Kidney capillary endothelial cell (primary cell): ENCODE measurements at regions not wholly inside any gene's neighbourhood (a gene's known extent, or its start where the extent isn't known, plus 50 kb on each side); places are given as distances from the start of the nearest gene placed in this dataset.
"Not testable (repeated sequence)": the region's sequence is repeated elsewhere in the genome, so short reads cannot be mapped to it uniquely, and the experiment has no call there.

Source experiments
- DNase-seq: peaks from one replicate; pipeline ENCODE4 v3.0.0-alpha.2; 2018; ENCODE audit warnings: low spot score

- peak; percentile 40 for DNase-seq
Observed at GRCh38 chr6:37580176-37580955, 80.7 kb upstream of the CCDC167 start.

DNA sequence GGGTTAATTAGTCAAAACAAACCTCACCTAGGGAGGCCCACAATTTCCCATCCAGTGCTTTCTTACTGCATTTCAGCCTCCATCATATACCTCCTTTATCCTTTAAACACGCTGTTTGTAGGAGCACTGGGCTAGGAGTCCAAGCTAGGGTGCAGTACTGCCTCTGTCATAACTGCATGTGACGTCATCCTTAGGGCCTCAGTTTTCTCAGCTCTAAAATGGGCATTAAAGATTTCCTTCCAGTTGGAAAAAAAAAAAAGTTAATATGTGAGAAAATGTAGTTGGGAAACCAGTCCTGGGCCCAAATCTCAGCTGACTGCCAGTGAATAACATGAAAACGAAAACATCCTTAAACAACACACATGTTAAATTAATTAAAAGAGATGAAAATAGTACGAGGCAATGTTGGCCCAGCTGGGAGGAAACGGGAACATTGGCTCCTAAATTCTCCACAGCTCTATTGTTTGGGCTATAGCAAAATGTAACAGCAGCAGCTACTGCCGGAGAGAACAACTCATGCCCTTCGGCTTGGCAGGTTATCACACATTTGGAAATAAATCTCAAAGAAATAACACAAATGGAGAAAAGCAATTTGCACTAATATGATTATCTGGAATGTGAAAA is 79.9 kb upstream of the CCDC167 start:
- no peak for DNase-seq

DNA sequence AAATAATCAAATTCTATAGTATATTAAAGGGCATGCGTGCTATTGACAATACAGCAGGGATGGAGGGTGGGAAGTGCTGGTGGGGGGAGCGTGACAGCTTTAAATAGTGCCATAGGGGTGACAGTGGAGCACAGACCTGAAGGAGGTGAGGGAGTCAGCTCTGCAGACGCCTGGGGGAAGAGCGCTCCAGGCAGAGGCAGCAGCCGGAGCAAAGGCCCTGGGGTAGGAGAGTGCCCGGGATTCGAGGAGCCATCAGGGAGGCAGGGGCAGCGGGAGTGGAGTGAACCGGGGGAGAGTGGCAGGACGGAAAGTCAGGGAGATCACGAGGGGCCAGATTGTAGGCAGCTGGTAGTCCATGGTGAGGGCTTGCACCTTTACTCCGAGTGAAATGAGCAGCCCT is 78.4 kb upstream of the CCDC167 start:
- no peak for DNase-seq

DNA sequence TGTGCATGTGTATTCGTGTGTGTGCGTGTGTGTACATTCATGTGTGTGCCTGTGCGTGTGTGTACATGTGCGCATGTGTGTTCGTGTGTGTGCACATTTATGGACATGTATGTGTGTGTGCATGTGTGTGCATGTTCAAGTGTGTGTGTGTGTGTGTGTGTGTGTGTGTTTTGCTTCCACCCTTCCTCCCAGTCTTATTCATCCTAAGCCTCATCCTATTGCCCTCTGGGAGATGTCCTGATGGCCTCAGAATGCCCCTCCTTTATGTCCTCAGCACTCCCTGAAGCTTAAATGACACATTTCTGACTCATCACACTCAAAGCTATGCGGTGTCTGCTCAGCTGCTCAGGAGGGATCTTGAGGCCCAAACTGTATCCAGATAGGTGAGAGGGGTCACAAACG is 76.6 kb upstream of the CCDC167 start:
- DNase-seq: peak; percentile 54

DNA sequence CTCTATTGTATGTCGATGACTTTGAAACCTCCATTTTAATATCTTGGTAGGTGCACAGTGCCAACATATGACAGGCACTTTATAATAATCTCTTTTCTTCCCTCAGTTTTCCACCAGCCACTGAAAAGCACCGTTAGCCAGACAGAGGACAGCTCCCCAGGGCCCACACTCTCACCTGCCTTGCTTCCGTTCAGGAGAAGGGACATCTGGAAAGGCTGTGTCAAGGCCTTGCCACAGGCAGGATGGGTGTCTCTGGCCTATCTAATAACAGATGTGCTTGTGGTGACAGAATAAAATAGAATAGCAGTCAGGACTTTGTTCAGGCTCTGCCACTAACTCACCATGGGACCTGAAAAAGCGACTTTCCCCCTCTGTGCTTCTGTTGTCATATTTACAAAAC is 75.5 kb upstream of the CCDC167 start:
- no peak for DNase-seq

DNA sequence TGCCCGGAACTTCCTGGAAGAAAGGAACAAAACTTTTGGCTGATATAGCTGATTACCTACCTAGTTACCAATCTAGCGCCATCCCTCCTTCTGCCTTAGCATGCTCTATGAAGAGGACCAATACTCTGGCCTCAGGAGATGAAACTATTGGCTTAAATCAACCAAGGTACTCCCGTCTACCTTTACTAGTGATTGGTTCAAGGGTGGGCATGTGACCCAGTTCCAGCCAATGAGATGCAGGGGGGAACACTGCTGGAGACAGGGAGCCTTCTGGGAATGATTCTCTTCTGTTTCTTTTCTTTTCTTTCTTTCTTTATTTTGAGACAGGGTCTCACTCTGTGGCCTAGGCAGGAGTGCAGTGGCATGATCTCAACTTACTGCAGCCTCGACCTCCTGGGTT is 72.6 kb upstream of the CCDC167 start:
- DNase-seq: no peak

DNA sequence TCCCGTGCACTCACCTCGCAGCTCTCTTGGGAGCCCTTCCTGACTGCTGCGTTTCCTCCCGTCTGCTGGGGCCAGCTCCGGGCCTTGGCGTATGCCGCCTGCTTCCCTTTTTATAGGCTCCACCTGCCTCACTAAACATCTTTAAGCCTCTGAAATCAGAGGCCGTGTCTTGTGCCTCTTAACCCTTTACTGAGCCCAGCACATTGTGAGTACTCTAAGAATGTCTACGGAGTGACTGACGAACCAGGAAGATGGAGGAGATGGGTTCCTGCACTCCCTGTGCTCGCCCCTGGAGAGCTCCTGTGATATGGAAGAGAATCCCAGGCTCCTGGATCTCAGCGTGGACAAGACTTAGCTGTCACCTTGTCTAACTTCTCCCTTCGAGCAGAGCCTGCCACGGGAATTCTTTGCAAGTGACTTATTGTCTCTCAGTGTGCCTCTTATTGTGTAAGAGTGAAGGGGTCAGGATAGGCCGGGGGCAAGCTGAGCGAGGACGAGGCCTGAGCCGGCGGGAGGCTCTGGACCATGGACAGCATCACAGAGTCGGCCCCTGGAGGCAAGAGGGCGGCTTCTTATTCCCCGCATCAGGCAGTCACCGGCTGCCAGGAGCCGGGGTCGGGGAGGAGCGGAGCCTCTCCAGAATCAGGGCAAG is 70.9 kb upstream of the CCDC167 start:
- DNase-seq: no peak

DNA sequence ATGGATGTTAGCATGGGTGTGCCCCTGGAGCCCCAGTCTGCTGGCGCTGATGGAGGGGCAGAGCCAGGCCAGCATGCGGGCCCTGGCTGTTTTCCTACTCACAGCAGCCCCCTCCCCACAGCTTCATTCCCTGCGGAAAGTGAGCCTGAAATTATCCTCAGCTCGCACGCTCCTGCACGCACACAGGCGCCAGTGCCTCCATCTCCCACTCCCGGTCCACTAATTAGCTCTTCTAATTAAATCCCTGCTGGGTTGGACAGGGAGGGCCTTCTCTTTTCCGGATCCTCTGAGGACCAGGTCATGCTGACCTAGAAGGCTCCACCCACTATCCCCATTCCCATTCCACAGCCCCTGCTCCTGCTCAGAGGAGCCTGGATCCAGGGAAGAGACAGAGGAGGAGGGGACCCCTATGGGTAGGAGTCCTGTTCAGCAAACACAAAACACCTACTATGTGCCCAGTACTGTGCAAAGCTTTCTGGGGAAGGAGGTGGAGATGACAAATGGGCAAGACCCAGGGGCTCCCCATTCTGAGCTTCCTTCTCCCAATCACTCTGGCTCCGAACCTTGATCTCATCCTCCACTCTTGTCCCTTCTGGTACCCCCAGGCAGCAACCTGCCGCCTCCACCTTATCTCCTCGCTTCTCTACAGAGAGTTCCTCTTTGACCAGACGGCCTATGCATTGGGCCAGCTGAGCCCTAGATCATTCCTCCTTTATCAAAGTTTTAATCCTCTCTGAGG is 70.2 kb upstream of the CCDC167 start:
- DNase-seq: no peak

GRCh38 chr6:37569317-37569716 is 69.6 kb upstream of the CCDC167 start:
- DNase-seq: no peak

GRCh38 chr6:37566950-37567349 is 67.3 kb upstream of the CCDC167 start:
- DNase-seq: no peak

DNA sequence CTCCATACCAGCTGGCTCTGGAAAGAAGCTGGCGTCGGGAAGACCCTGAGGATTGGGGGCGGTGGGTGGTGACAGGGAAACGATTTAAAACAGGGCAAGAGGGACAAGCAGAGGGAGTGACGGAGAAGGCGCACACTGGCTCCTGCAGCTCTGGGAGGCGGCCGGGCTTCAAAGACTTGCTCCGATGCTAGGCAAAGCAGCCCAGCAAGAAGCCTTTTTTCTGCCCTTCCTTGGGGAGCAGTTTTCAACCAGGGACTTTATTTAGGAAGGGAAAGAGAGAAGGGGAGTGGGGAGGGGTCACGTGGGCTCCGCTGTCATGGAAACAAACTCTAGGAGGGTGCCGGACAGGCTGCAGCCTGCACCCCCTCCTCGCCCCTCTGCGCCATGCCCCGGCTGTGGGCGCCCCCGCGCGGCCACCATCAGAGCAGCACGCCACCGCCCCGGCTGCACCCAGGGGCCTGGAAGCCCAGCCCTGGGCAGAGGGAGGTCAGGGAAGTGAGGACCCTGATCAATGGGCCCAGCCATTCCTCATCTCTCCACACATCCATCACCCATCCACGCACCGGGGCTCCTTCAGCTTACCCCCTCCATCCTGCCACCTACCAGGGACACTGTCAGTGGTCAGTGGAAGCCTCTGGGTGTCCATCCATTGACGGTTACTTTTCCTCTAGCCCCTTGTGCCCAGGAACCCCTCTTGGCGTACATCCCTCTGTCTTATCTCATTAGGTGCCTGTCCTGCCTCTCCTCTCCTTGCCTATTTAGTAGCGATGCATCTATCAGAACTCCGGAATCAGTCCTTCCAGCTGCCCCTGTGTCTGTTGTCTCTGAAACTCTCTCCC is 66.6 kb upstream of the CCDC167 start:
- DNase-seq: peak; percentile 32

DNA sequence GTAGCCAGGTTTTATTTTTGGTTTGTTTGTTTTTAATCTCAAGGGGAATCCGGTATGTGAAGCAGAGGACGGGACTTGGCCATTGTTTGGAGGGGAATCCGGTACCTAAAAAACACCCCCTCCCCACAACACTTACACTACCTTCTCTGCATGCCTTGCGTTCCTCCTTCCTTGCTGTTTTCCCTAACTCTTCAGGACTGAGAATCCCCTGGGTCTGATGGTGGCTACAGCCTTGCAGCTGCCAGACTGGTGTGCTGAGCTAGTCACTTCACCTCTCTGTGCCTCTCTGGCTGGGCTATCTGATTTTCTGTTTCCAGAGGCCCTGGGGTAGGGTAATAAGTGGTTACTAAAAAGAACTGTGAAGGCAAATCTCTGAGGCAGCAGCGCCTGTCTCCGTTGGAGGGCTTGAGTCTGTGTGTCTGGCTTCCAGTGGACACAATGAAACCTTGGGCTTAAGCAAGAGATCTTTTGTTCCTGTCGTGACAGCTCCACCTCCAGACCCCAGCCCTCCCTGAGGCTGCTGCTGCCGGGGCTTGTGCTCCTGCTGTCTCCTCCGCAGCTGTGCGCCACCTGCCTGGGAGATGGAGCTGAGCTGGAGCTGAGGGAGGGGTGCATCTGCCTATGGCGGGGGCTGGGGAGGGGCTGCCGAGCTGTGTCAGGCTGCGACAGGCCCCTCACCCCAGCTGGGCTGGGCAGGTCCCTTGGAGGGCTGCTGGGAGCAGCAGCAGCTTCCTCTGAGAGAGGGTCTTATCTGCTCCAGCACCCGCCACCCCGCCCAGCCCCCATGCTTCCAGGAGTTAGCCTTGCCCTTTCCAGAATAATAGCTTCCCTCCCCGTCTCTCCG is 65.8 kb upstream of the CCDC167 start:
- DNase-seq: no peak

DNA sequence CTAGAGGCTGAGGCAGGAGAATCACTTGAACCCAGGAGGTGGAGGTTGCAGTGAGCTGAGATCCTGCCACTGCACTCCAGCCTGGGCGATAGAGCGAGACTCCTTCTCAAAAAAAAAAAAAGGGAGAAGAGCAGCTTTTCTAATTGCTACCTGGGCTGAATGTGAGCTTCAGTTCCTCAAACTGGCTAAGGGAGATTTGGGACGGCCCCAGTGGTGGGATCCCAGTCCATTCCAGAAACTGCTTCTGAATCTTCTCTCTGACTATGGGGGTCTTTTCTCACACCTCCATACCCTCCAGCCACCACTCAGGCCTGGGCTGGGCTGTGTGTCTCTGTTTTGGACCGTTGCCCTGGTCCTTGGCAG is 63.2 kb upstream of the CCDC167 start:
- not testable (repeated sequence) for DNase-seq

DNA sequence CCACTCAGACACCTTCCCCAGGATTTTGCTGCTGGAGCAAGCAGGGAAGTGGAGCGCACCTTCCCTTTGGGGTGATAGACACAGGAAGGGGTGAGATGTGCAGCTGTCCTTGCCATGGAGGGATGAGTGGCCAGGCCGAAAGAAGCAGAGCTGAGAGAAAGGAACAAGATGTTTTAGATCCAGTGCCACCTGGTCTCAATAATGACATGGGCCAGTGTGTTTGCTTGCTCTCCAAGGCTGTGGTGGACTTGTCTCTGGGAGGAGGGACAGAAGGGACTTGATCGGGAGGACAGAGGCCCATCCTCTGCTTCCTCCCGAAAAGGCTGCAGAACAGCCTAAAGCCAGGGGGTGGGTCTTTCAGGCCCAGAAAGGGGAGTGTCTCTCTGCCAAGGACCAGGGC is 61.7 kb upstream of the CCDC167 start:
- no peak for DNase-seq

- no peak for DNase-seq
Observed at GRCh38 chr6:37560737-37561103, 61.0 kb upstream of the CCDC167 start.

DNA sequence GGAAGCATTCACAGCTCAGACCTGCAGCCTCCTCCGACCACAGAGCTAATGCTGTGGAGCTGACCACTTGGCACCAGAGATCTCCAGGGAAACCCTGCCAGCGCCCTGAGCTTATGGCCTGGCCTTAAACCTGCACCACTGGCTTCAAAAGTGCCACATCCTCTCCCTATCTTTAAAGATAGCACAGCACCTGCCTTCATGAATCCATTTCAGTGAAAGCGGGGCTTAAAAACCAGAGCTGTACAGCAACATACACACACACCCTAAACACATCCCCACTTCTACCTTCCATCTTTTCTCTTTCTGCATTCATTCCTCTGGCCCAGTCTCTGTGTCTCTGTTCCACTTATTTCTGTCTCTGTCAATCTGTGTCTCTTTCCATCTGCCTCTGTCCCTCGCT is 59.8 kb upstream of the CCDC167 start:
- no peak for DNase-seq

DNA sequence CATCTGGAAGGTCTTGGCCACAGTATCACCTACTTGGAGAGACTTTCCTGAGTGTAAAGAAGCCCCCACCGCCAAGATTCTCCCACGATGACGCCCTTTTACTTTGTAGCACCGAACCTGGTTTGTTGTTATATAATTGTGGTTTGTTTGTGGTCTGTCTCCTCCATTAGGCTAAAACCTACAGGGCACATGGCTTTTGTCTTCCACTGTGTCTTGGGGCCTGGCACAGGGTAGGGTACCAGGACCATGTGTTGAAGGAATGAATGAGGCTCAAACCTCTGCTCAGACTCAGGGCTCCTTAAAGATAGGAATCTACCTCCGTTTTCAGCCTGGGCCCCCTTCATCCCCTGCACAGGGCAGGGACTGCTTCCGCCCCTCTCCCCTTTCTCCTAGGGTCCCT is 59.4 kb upstream of the CCDC167 start:
- DNase-seq: no peak

- no peak for DNase-seq
Observed at GRCh38 chr6:37558646-37559045, 59.0 kb upstream of the CCDC167 start.

- DNase-seq: no peak
Observed at GRCh38 chr6:37558168-37558567, 58.5 kb upstream of the CCDC167 start.

DNA sequence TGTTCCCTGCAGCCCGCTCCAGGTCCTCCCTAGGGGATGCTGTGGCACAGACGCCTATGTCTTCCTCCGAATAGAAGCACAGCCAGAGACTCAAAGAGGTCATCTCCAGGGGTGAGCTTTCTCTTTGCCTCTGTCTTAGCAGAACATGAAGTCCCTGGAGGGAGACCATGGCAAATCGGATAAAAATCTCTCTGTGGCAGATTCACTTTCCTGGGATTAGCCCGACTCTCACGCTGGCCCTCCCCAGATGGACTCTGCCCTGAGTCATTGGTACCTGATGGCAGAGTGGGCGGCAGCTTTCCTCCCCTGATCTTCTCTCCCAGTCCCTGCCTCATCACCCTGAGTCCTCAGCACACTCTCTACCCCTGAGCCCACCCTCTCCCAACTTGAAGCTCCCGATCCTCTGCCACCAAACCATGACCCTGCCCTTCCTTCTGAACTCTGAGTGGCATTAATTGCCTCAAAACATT is 58.0 kb upstream of the CCDC167 start:
- DNase-seq: no peak
